Suprapubic skin (tissue), 3 donors: ENCODE measurements at regions not wholly inside any gene's neighbourhood (a gene's known extent, or its start where the extent isn't known, plus 50 kb on each side); places are given as distances from the start of the nearest gene placed in this dataset.

ENCODE experiments used
- CTCF ChIP-seq, 2 donors: fragments of 200-600 bp in 1 of 2; fragments of 450-650 bp in 1 of 2; sonication (generic) in 1 of 2; IDR thresholded peaks; one replicate each; pipeline ENCODE4 v1.5.1; 2016 to 2019; ENCODE audit warnings: antibody characterized with exemption in 2 of 2, mild to moderate bottlenecking in 1 of 2, moderate library complexity in 1 of 2
- POLR2AphosphoS5 ChIP-seq, 3 donors: sonication (generic); formaldehyde crosslinking; IDR thresholded peaks; one replicate each; pipeline ENCODE4 v1.6.1; 2017; ENCODE audit warnings: antibody characterized with exemption in 3 of 3

GRCh38 chr20:51310216-51310615 lies 232.3 kb downstream of the NFATC2 start:
- TF ChIP-seq POLR2AphosphoS5 (IDR thresholded peaks at IDR 0.05) (no peak), CTCF (IDR thresholded peaks at IDR 0.05) (no peak)
